Duodenal mucosa (tissue), 2 donors: ENCODE measurements at regions not wholly inside any gene's neighbourhood (a gene's known extent, or its start where the extent isn't known, plus 50 kb on each side); places are given as distances from the start of the nearest gene placed in this dataset.

ENCODE experiments used
- H3K27ac ChIP-seq: one replicate; pipeline ENCODE4 v1.7.0; 2013; ENCODE audit warnings: low read depth, low read length
- H3K27me3 ChIP-seq, 2 donors: one replicate each; pipeline ENCODE4 v1.7.0; 2013; ENCODE audit warnings: low read length in 2 of 2, control low read depth in 1 of 2; ENCODE audit not compliant: insufficient read depth in 2 of 2, control insufficient read depth in 1 of 2
- H3K36me3 ChIP-seq, 2 donors: one replicate each; pipeline ENCODE4 v1.7.0; 2013; ENCODE audit warnings: low read length in 2 of 2, control low read depth in 1 of 2; ENCODE audit not compliant: insufficient read depth in 2 of 2, control insufficient read depth in 1 of 2
- H3K4me1 ChIP-seq, 2 donors: one replicate each; pipeline ENCODE4 v1.7.0; 2013; ENCODE audit warnings: low read length in 2 of 2, control low read depth in 1 of 2; ENCODE audit not compliant: insufficient read depth in 2 of 2, control insufficient read depth in 1 of 2
- H3K4me3 ChIP-seq, 2 donors: one replicate each; pipeline ENCODE4 v1.7.0; 2013; ENCODE audit warnings: low read length in 2 of 2, low read depth in 1 of 2
- H3K9ac ChIP-seq, 2 donors: one replicate each; pipeline ENCODE4 v1.7.0; 2013; ENCODE audit warnings: low read length in 2 of 2, low read depth in 1 of 2
- H3K9me3 ChIP-seq, 2 donors: one replicate each; pipeline ENCODE4 v1.7.0; 2013; ENCODE audit warnings: low read length in 2 of 2, control low read depth in 1 of 2; ENCODE audit not compliant: control insufficient read depth in 1 of 2

DNA sequence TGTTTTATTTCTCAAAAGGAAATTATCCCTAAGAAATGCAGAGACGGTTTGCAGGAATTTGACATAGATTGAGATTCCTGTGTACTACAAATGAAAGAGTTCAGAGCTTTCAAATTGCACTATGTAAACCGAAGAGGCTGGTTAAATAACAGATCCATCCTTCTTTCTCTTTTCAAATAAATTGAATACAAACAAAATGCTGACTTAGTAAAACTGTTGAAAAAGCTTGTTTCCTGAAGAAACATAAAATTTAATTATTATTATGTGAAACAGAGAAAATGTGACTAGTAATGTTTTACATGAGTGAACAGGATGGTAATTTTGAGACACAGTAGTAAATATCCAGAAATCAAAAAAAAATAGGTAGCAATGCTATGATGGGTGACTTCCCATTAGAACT, 441.2 kb downstream of the LRRIQ3 start:
- Histone ChIP-seq H3K9ac (no peak overlapping the region), H3K9me3 (no peaks in the 10 kb centered on the region), H3K27me3 (no peaks in the 10 kb centered on the region), H3K4me3 (no peak overlapping the region), H3K36me3 (no peaks in the 10 kb centered on the region), H3K4me1 (no peaks in the 10 kb centered on the region), H3K27ac (no peak overlapping the region)

DNA sequence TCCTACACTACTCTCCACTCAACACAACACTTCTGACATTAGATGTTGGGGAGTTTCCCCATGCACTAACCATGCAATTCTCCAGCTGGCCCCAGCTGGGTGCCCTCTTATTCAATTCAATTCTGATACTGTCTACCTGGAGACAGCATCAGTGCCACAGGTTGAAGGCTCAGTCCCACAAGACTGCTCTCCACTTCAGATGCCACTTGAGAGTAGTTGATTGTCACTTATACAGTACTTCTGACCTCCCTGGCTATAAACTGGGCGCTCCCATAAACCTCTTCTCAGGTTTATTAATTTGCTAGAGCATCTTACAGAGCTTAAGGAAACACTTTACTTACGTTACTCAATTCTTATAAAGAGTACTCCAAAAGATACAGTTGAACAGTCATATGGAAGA, 442.3 kb downstream of the LRRIQ3 start:
- Histone ChIP-seq H3K4me1 (no peaks in the 10 kb centered on the region), H3K9ac (no peak overlapping the region), H3K4me3 (no peak overlapping the region), H3K9me3 (no peaks in the 10 kb centered on the region), H3K36me3 (no peaks in the 10 kb centered on the region), H3K27ac (no peak overlapping the region), H3K27me3 (no peaks in the 10 kb centered on the region)

DNA sequence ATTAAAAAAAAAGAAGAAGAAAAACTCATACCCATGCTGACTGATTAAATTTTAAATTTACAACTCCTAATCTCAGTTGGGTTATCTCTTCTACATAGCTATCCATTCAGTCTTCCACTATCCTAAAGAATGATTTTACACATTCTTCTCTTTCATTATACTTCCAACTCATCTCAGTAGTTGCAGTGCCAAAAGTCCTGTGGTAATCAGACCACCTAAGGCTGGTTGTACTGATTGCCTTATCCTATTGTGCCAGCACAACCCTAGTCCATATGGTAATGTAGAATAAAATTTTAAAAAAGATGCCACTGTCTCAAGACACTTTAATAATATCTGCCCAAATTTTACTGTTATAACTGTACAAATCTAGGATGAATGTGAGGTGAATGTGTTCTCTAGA, 448.0 kb downstream of the LRRIQ3 start:
- peaks cover 4 to 6% of the 10 kb centered on the region in 2 donors for H3K9me3 ChIP-seq
- no peaks in the 10 kb centered on the region for H3K4me1 ChIP-seq
- no peak overlapping the region for H3K4me3 ChIP-seq
- no peaks in the 10 kb centered on the region for H3K27me3 ChIP-seq
- H3K36me3 ChIP-seq, result no peaks in the 10 kb centered on the region
- no peak overlapping the region for H3K9ac ChIP-seq
- H3K27ac ChIP-seq, result no peak overlapping the region

DNA sequence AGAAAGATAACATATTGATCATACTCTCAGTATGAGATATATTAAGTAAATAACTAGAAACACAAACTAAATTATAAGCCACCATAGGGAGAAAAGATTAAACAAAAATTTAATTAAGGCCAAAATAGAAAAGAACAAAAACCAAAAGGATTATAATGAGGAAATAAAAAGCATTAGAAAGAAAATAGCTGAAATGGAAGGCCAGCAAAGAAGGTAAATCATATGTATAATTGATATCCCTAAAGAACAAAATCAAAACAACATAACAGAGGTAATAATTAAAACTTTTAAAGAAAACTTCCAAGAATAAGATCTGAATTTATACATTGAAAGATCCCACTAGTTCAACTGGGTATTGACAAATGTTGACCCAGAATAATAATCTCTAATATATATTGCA, 453.0 kb downstream of the LRRIQ3 start:
- Histone ChIP-seq H3K9me3 (peaks cover 4 to 6% of the 10 kb centered on the region in 2 donors), H3K4me1 (no peaks in the 10 kb centered on the region), H3K9ac (no peak overlapping the region), H3K27me3 (no peaks in the 10 kb centered on the region), H3K36me3 (no peaks in the 10 kb centered on the region), H3K4me3 (no peak overlapping the region), H3K27ac (no peak overlapping the region)

DNA sequence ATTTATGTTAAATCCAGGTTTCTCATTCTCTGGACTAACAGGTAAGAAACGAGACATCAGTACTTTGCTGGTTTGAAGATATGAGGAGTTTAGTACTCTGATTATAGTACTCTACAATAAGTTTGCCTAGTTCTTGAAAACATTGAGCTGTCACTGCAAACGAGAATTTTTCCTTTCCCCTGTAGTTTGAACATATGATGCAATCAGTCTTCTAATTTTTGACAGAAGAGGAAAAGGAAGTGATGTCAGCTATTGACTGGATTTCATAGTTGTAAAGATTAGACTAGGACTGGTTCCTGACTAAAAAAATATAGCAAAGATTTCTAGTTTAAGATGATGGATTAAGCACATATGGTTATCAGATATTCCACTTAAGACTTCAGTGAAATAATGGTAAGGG, 461.9 kb downstream of the LRRIQ3 start:
- H3K27ac ChIP-seq, result no peak overlapping the region

DNA sequence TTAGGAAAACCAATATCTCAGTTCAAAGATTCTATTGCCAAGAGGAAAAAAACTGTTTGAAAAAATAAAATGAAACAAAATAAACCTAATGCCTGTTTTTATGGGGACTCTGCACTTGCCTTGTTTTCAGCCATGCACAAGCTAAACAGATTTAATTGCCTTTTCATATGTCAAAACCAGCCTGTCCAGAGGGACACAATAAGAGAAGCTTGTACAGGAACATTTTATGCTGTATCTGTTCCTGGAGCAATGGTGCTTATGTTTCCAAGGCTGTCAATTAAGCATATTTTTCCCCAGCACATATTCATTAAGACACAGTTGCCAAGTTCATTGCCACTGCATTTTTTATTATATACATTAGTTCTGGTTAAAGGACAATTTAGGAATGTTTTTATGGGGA, 470.9 kb downstream of the LRRIQ3 start:
- Histone ChIP-seq H3K9ac (no peak overlapping the region), H3K4me3 (no peak overlapping the region), H3K4me1 (no peaks in the 10 kb centered on the region), H3K27ac (no peak overlapping the region), H3K36me3 (no peaks in the 10 kb centered on the region), H3K9me3 (no peaks in the 10 kb centered on the region), H3K27me3 (no peaks in the 10 kb centered on the region)

More for the DNA sequence above, 461.9 kb downstream of the LRRIQ3 start:
- H3K27me3 ChIP-seq, result no peaks in the 10 kb centered on the region
- H3K9me3 ChIP-seq, result no peaks in the 10 kb centered on the region
- no peak overlapping the region for H3K9ac ChIP-seq
- no peaks in the 10 kb centered on the region for H3K36me3 ChIP-seq
- no peak overlapping the region for H3K4me3 ChIP-seq
- no peaks in the 10 kb centered on the region for H3K4me1 ChIP-seq

GRCh38 chr1:73722055-73722454, 475.9 kb downstream of the LRRIQ3 start:
- no peaks in the 10 kb centered on the region for H3K9me3 ChIP-seq
- no peaks in the 10 kb centered on the region for H3K4me1 ChIP-seq
- no peak overlapping the region for H3K4me3 ChIP-seq
- no peak overlapping the region for H3K9ac ChIP-seq
- H3K27ac ChIP-seq, result no peak overlapping the region
- no peaks in the 10 kb centered on the region for H3K36me3 ChIP-seq
- no peaks in the 10 kb centered on the region for H3K27me3 ChIP-seq

GRCh38 chr1:73717976-73718375, 480.0 kb downstream of the LRRIQ3 start:
- no peak overlapping the region for H3K9ac ChIP-seq
- no peaks in the 10 kb centered on the region for H3K27me3 ChIP-seq
- no peaks in the 10 kb centered on the region for H3K9me3 ChIP-seq
- H3K36me3 ChIP-seq, result no peaks in the 10 kb centered on the region
- H3K4me1 ChIP-seq, result no peaks in the 10 kb centered on the region
- H3K4me3 ChIP-seq, result no peak overlapping the region
- H3K27ac ChIP-seq, result no peak overlapping the region

DNA sequence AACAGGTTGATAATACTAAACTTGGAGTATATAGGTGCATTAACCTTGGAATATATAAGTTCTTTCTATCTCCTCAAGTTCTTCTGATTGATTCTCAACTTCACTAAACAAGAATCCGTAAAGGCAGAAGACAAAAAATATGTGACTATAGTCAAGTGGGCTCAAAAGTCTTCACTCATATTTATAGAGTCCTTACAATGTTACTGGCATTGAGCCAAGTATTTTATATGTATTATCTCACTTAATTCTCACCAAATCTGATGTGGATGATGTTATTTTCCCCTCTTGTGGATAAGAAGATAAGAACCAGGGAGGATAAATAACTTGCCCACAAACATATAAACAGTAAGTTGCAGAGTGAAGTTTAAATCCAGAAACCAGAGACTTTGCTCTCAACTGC, 486.9 kb downstream of the LRRIQ3 start:
- no peak overlapping the region for H3K27ac ChIP-seq

GRCh38 chr1:73701826-73702225, 496.1 kb downstream of the LRRIQ3 start:
- no peak overlapping the region for H3K4me3 ChIP-seq
- H3K9ac ChIP-seq, result no peak overlapping the region
- H3K9me3 ChIP-seq, result no peaks in the 10 kb centered on the region
- no peaks in the 10 kb centered on the region for H3K27me3 ChIP-seq
- no peak overlapping the region for H3K27ac ChIP-seq
- no peaks in the 10 kb centered on the region for H3K4me1 ChIP-seq
- no peaks in the 10 kb centered on the region for H3K36me3 ChIP-seq

More for the DNA sequence above, 486.9 kb downstream of the LRRIQ3 start:
- Histone ChIP-seq H3K4me1 (no peaks in the 10 kb centered on the region), H3K4me3 (no peak overlapping the region), H3K9me3 (no peaks in the 10 kb centered on the region), H3K9ac (no peak overlapping the region), H3K27me3 (no peaks in the 10 kb centered on the region), H3K36me3 (no peaks in the 10 kb centered on the region)

- no peaks in the 10 kb centered on the region for H3K36me3 ChIP-seq
- H3K9me3 ChIP-seq, result no peaks in the 10 kb centered on the region
- H3K4me1 ChIP-seq, result peaks cover 0 to 3% of the 10 kb centered on the region in 2 donors
Measured at GRCh38 chr1:73676186-73676585, 521.8 kb downstream of the LRRIQ3 start.

More at GRCh38 chr1:73676186-73676585, 521.8 kb downstream of the LRRIQ3 start:
- Histone ChIP-seq H3K9ac (no peak overlapping the region), H3K27ac (no peak overlapping the region), H3K27me3 (no peaks in the 10 kb centered on the region), H3K4me3 (no peak overlapping the region)
